ENCODE measurements at regions not wholly inside any gene's neighbourhood (a gene's known extent, or its start where the extent isn't known, plus 50 kb on each side); places are given as distances from the start of the nearest gene placed in this dataset.

DNA sequence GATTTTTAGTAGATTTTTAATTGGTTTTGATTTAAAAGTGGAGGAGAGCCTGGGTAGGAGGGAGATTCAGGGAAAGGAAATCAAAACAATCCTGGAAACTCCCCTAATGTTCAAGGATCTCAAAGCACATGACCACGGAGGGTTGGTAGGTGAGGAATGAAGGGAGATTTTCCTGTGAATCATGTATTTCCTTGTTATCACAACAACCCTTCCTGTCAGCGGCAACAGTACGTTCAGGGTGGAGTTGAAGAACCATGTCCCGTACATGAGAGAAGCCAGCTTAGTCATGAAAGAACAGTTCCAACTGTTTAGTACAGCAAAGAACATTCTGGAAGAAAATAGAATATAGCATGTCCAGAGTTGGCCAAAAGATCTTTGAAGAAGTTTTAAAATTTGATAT is 79.4 kb upstream of the SCAF8 start:
- Histone ChIP-seq H3K4me3 (ENCODE audit: low read length) (no peak overlapping the region), H3K27me3 (ENCODE audit: control insufficient read depth, low read length) (no peaks in the 10 kb centered on the region), H4K20me1 (ENCODE audit: control insufficient read depth, insufficient read depth, low read depth, low read length) (no peaks in the 10 kb centered on the region), H3K27ac (ENCODE audit: low read depth, low read length) (no peak overlapping the region), H3K79me2 (ENCODE audit: control insufficient read depth, low read length) (no peaks in the 10 kb centered on the region), H3K36me3 (ENCODE audit: control insufficient read depth, low read length) (no peaks in the 10 kb centered on the region), H3F3A (ENCODE audit: control insufficient read depth, insufficient read depth) (no peaks in the 10 kb centered on the region), H3K4me1 (ENCODE audit: control insufficient read depth, low read length) (no peaks in the 10 kb centered on the region), H3K9me2 (replicated peaks; ENCODE audit: control insufficient read depth, low read length) (no peaks in the 10 kb centered on the region), H3K4me2 (ENCODE audit: low read length) (no peak overlapping the region), H3K9me3 (ENCODE audit: control insufficient read depth, insufficient read depth, low read length) (no peaks in the 10 kb centered on the region)
- TF ChIP-seq CTCF (IDR thresholded peaks at IDR 0.05; ENCODE audit: low read depth, low read length, poor library complexity, severe bottlenecking) (no peak), EZH2phosphoT487 (IDR thresholded peaks at IDR 0.05; ENCODE audit: borderline replicate concordance, low read length) (no peak)

- Histone ChIP-seq H3K9me2 (replicated peaks; ENCODE audit: control insufficient read depth, low read length) (no peaks in the 10 kb centered on the region), H3K27me3 (ENCODE audit: control insufficient read depth, low read length) (no peaks in the 10 kb centered on the region; the same call in 1 of the 2 replicates), H3K4me2 (ENCODE audit: low read length) (no peak overlapping the region), H3K27ac (ENCODE audit: low read depth, low read length) (no peak overlapping the region), H3K4me3 (ENCODE audit: low read length) (no peak overlapping the region), H3F3A (ENCODE audit: control insufficient read depth, insufficient read depth) (no peaks in the 10 kb centered on the region), H3K79me2 (ENCODE audit: control insufficient read depth, low read length) (no peaks in the 10 kb centered on the region), H4K20me1 (ENCODE audit: control insufficient read depth, insufficient read depth, low read depth, low read length) (no peaks in the 10 kb centered on the region), H3K9me3 (ENCODE audit: control insufficient read depth, insufficient read depth, low read length) (no peaks in the 10 kb centered on the region), H3K4me1 (ENCODE audit: control insufficient read depth, low read length) (no peaks in the 10 kb centered on the region), H3K36me3 (ENCODE audit: control insufficient read depth, low read length) (no peaks in the 10 kb centered on the region)
- TF ChIP-seq EZH2phosphoT487 (IDR thresholded peaks at IDR 0.05; ENCODE audit: borderline replicate concordance, low read length) = no peak
- TF ChIP-seq CTCF (IDR thresholded peaks at IDR 0.05; ENCODE audit: low read depth, low read length, poor library complexity, severe bottlenecking) = no peak
Measured at GRCh38 chr6:154656660-154657059, 76.6 kb upstream of the SCAF8 start.

DNA sequence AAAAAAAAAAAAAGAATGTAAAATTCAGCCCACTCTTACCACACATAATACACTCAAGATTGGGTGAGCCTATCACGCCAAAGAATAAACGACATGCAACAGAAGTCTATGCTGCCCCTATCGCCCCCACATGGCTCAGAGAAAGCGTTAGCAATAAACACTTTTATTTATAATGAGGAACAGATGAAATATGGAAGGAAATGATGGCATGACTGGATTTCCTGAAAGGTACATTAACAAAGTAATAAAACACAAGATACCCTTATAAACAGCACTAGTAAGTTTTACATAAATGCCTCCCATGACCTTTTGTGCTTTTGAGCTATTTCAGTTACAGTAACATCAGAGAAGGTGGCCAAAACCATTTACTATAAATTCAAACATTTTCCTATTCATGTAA is 71.4 kb upstream of the SCAF8 start:
- TF ChIP-seq EZH2phosphoT487 (IDR thresholded peaks at IDR 0.05; ENCODE audit: borderline replicate concordance, low read length) = no peak
- no peak for TF ChIP-seq CTCF (IDR thresholded peaks at IDR 0.05; ENCODE audit: low read depth, low read length, poor library complexity, severe bottlenecking)
- H3F3A ChIP-seq (ENCODE audit: control insufficient read depth, insufficient read depth) = no peaks in the 10 kb centered on the region
- no peaks in the 10 kb centered on the region for H3K4me1 ChIP-seq (ENCODE audit: control insufficient read depth, low read length)
- H3K27ac ChIP-seq (ENCODE audit: low read depth, low read length) = no peak overlapping the region
- no peaks in the 10 kb centered on the region for H3K9me3 ChIP-seq (ENCODE audit: control insufficient read depth, insufficient read depth, low read length)
- no peaks in the 10 kb centered on the region for H3K79me2 ChIP-seq (ENCODE audit: control insufficient read depth, low read length)
- H3K36me3 ChIP-seq (ENCODE audit: control insufficient read depth, low read length) = no peaks in the 10 kb centered on the region
- no peak overlapping the region for H3K4me3 ChIP-seq (ENCODE audit: low read length)
- no peaks in the 10 kb centered on the region for H3K9me2 ChIP-seq (replicated peaks; ENCODE audit: control insufficient read depth, low read length)
- no peak overlapping the region for H3K4me2 ChIP-seq (ENCODE audit: low read length)
- H4K20me1 ChIP-seq (ENCODE audit: control insufficient read depth, insufficient read depth, low read depth, low read length) = no peaks in the 10 kb centered on the region
- H3K27me3 ChIP-seq (ENCODE audit: control insufficient read depth, low read length) = peaks cover 9% of the 10 kb centered on the region; the same call in 1 of the 2 replicates

DNA sequence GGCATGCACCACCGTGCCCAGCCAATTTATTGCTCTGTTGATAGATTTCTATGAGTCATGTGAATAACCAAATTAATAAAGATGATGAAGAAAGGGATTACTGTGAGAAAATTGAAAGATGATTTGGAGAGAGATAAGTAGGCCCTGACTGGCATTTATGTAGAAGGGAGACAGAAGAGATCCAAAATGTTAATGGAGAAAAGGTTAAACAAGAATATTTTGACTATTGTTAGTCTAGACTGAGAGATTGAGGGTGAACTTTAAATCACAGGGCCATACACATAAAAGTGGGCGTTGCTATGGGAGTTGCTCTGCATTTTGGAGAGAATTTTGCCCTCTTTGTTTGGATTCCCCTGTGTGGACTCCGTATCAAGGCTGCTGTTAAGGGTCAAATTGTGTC is 68.9 kb upstream of the SCAF8 start:
- Histone ChIP-seq H4K20me1 (ENCODE audit: control insufficient read depth, insufficient read depth, low read depth, low read length) (no peaks in the 10 kb centered on the region), H3K9me3 (ENCODE audit: control insufficient read depth, insufficient read depth, low read length) (no peaks in the 10 kb centered on the region), H3K36me3 (ENCODE audit: control insufficient read depth, low read length) (no peaks in the 10 kb centered on the region), H3F3A (ENCODE audit: control insufficient read depth, insufficient read depth) (no peaks in the 10 kb centered on the region), H3K4me2 (ENCODE audit: low read length) (no peak overlapping the region), H3K27ac (ENCODE audit: low read depth, low read length) (no peak overlapping the region), H3K79me2 (ENCODE audit: control insufficient read depth, low read length) (no peaks in the 10 kb centered on the region), H3K4me1 (ENCODE audit: control insufficient read depth, low read length) (no peaks in the 10 kb centered on the region), H3K9me2 (replicated peaks; ENCODE audit: control insufficient read depth, low read length) (no peaks in the 10 kb centered on the region), H3K27me3 (ENCODE audit: control insufficient read depth, low read length) (peaks cover 9% of the 10 kb centered on the region; the same call in 1 of the 2 replicates), H3K4me3 (ENCODE audit: low read length) (no peak overlapping the region)
- TF ChIP-seq CTCF (IDR thresholded peaks at IDR 0.05; ENCODE audit: low read depth, low read length, poor library complexity, severe bottlenecking) (no peak), EZH2phosphoT487 (IDR thresholded peaks at IDR 0.05; ENCODE audit: borderline replicate concordance, low read length) (no peak)
